Stomach (tissue), 8 donors: ENCODE measurements at regions not wholly inside any gene's neighbourhood (a gene's known extent, or its start where the extent isn't known, plus 50 kb on each side); places are given as distances from the start of the nearest gene placed in this dataset.

Source experiments
- DNase-seq, 2 donors: peaks; one replicate each; pipeline versions ENCODE4 v3.0.0 to v3.0.0-alpha.2; 2013 to 2019
- H3K27ac ChIP-seq, 5 donors: fragments of 200-600 bp in 4 of 5; sonication (generic) in 4 of 5; one replicate each; pipeline ENCODE4 v1.5.1; 2013 to 2019; ENCODE audit warnings: mild to moderate bottlenecking in 1 of 5, moderate library complexity in 1 of 5
- H3K27me3 ChIP-seq, 3 donors: fragments of 200-600 bp; sonication (generic); one replicate each; pipeline ENCODE4 v1.5.1; 2017 to 2019; ENCODE audit warnings: mixed run types in 1 of 3
- H3K36me3 ChIP-seq, 4 donors: fragments of 200-600 bp; sonication (generic); 1 replicate in 3 of 4; 2 replicates in 1 of 4; pipeline ENCODE4 v1.5.1; 2016 to 2019
- H3K4me1 ChIP-seq, 4 donors: fragments of 200-600 bp; sonication (generic); one replicate each; pipeline ENCODE4 v1.5.1; 2016 to 2019
- H3K4me3 ChIP-seq, 4 donors: fragments of 200-600 bp; sonication (generic) in 3 of 4; one replicate each; pipeline ENCODE4 v1.5.1; 2016 to 2019; ENCODE audit warnings: mild to moderate bottlenecking in 1 of 4
- H3K9me3 ChIP-seq, 4 donors: fragments of 200-600 bp; sonication (generic); one replicate each; pipeline ENCODE4 v1.5.1; 2016 to 2019
- CTCF ChIP-seq, 7 experiments: fragments of 450-650 bp in 4 of 7; fragments of 200-600 bp in 3 of 7; sonication (generic) in 3 of 7; IDR thresholded peaks; one replicate each; pipeline ENCODE4 v1.5.1; 2016 to 2019; ENCODE audit warnings: antibody characterized with exemption in 7 of 7, control low read depth in 2 of 7, mild to moderate bottlenecking in 1 of 7
- EP300 ChIP-seq: sonication (generic); formaldehyde crosslinking; IDR thresholded peaks from one replicate; pipeline ENCODE4 v1.6.1; 2017; ENCODE audit warnings: antibody characterized with exemption
- POLR2A ChIP-seq, 4 donors: fragments of 450-650 bp; IDR thresholded peaks; one replicate each; pipeline ENCODE4 v1.6.1; 2016; ENCODE audit warnings: antibody characterized with exemption in 4 of 4, control low read depth in 2 of 4, mild to moderate bottlenecking in 1 of 4, moderate library complexity in 1 of 4
- POLR2AphosphoS5 ChIP-seq, 3 donors: sonication (generic); formaldehyde crosslinking; IDR thresholded peaks; one replicate each; pipeline ENCODE4 v1.6.1; 2016; ENCODE audit warnings: antibody characterized with exemption in 3 of 3
- WGBS, 5 donors: extraction: QIAGEN DNeasy Blood & Tissue Kit in 3 of 5; methylation state at CpG; one replicate each; pipeline versions ENCODE4 v1.1.5 to v1.1.7; 2013 to 2018; 5-methylcytosine and 5-hydroxymethylcytosine counted together
- intact Hi-C: fragments of 100-400 bp; cut with DNase I; formaldehyde crosslinking; loops from one replicate; pipeline ENCODE4 v1.15.1; 2023; ENCODE audit warnings: low total_unique reads
- donor health status: healthy with polysubstance abuse.
- donor health status: Bipolar disorder and iron deficiency.
- donor health status: healthy.

GRCh38 chr12:4985820-4986219, 57.9 kb upstream of the KCNA5 start:
- intact Hi-C loops: no loop called here
- no peaks in the 10 kb centered on the region for H3K36me3 ChIP-seq
- H3K27me3 ChIP-seq: peaks cover 0 to 73% (median 13%) of the 10 kb centered on the region in 3 donors
- TF ChIP-seq CTCF (IDR thresholded peaks at IDR 0.05) (no peak), EP300 (no peak), POLR2A (IDR thresholded peaks at IDR 0.05) (no peak), POLR2AphosphoS5 (IDR thresholded peaks at IDR 0.05) (no peak)
- no peaks in the 10 kb centered on the region for H3K9me3 ChIP-seq
- no peak for DNase-seq
- no peaks in the 10 kb centered on the region for H3K4me1 ChIP-seq
- 74 to 80% (median 77%) methylated on average over 6 of the region's 6 CpGs for WGBS, 5 donors
- H3K4me3 ChIP-seq: no peak overlapping the region
- H3K27ac ChIP-seq: no peak overlapping the region

- Histone ChIP-seq H3K27ac (no peak overlapping the region), H3K27me3 (peaks cover 0 to 74% (median 13%) of the 10 kb centered on the region in 3 donors), H3K4me3 (no peak overlapping the region), H3K36me3 (no peaks in the 10 kb centered on the region), H3K9me3 (no peaks in the 10 kb centered on the region), H3K4me1 (no peaks in the 10 kb centered on the region)
- intact Hi-C loops: no loop called here
- TF ChIP-seq POLR2A (IDR thresholded peaks at IDR 0.05): no peak
- TF ChIP-seq EP300: no peak
- no peak for TF ChIP-seq POLR2AphosphoS5 (IDR thresholded peaks at IDR 0.05)
- TF ChIP-seq CTCF (IDR thresholded peaks at IDR 0.05): no peak
- DNase-seq: no peak
- 68 to 75% (median 71%) methylated on average over 17 of the region's 17 CpGs for WGBS, 5 donors
Observed at GRCh38 chr12:4987076-4988046, 56.3 kb upstream of the KCNA5 start.

GRCh38 chr12:4991373-4991772, 52.3 kb upstream of the KCNA5 start:
- intact Hi-C loops: no loop called here
- 58 to 72% (median 65%) methylated on average over 6 of the region's 6 CpGs for WGBS, 5 donors
- peaks cover 0 to 72% (median 6%) of the 10 kb centered on the region in 3 donors for H3K27me3 ChIP-seq

GRCh38 chr12:4991801-4992200, 51.9 kb upstream of the KCNA5 start:
- WGBS, 5 donors: 47 to 60% (median 49%) methylated on average over 3 of the region's 3 CpGs
- H3K9me3 ChIP-seq: no peaks in the 10 kb centered on the region
- no peak overlapping the region for H3K27ac ChIP-seq
- no peak for DNase-seq
- H3K4me1 ChIP-seq: no peaks in the 10 kb centered on the region
- H3K4me3 ChIP-seq: no peak overlapping the region
- H3K27me3 ChIP-seq: peaks cover 0 to 68% (median 6%) of the 10 kb centered on the region in 3 donors
- no peaks in the 10 kb centered on the region for H3K36me3 ChIP-seq
- TF ChIP-seq POLR2A (IDR thresholded peaks at IDR 0.05) (no peak), EP300 (no peak), POLR2AphosphoS5 (IDR thresholded peaks at IDR 0.05) (no peak), CTCF (IDR thresholded peaks at IDR 0.05) (no peak)
- intact Hi-C loops: no loop called here

More at GRCh38 chr12:4991373-4991772, 52.3 kb upstream of the KCNA5 start:
- Histone ChIP-seq H3K27ac (no peak overlapping the region), H3K4me3 (no peak overlapping the region), H3K4me1 (no peaks in the 10 kb centered on the region), H3K36me3 (no peaks in the 10 kb centered on the region), H3K9me3 (no peaks in the 10 kb centered on the region)
- TF ChIP-seq POLR2A (IDR thresholded peaks at IDR 0.05) (no peak), POLR2AphosphoS5 (IDR thresholded peaks at IDR 0.05) (no peak), CTCF (IDR thresholded peaks at IDR 0.05) (no peak), EP300 (no peak)
- peak in 1 of 2 donors; percentile 15 for DNase-seq
